Peyer's patch (tissue), 4 donors: ENCODE measurements at regions not wholly inside any gene's neighbourhood (a gene's known extent, or its start where the extent isn't known, plus 50 kb on each side); places are given as distances from the start of the nearest gene placed in this dataset.

Experiments used
- POLR2A ChIP-seq, 2 donors: fragments of 450-650 bp; IDR thresholded peaks; one replicate each; pipeline ENCODE4 v1.5.1; 2017; ENCODE audit warnings: antibody characterized with exemption in 2 of 2, mild to moderate bottlenecking in 2 of 2, moderate library complexity in 2 of 2
- TF ChIP-seq, protein P1 (sequence below), 6 experiments: fragments of 450-650 bp in 4 of 6; fragments of 200-600 bp in 2 of 6; sonication (generic) in 1 of 6; IDR thresholded peaks; one replicate each; pipeline ENCODE4 v1.5.1; 2017 to 2019; ENCODE audit warnings: antibody characterized with exemption in 6 of 6, mild to moderate bottlenecking in 3 of 6, moderate library complexity in 1 of 6

DNA sequence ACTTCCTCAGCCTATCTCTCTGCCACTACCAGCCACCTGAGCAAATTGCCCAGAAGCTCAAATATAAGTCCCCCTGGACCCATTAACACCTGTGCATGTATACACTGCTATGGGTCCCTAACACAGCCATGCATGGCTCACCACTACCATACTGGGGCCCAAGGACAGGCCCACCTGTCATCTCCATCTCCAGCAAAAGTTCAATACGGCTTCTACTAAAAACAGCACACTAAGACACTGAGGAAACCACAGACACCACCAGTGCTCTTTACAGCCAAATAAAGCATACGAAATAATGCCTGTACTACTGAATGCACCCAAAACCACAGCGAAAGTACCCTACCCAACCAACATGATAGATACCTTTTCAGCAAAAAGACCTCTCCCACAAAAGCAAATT, 85.6 kb upstream of the GHR start:
- TF ChIP-seq, protein P1, sequence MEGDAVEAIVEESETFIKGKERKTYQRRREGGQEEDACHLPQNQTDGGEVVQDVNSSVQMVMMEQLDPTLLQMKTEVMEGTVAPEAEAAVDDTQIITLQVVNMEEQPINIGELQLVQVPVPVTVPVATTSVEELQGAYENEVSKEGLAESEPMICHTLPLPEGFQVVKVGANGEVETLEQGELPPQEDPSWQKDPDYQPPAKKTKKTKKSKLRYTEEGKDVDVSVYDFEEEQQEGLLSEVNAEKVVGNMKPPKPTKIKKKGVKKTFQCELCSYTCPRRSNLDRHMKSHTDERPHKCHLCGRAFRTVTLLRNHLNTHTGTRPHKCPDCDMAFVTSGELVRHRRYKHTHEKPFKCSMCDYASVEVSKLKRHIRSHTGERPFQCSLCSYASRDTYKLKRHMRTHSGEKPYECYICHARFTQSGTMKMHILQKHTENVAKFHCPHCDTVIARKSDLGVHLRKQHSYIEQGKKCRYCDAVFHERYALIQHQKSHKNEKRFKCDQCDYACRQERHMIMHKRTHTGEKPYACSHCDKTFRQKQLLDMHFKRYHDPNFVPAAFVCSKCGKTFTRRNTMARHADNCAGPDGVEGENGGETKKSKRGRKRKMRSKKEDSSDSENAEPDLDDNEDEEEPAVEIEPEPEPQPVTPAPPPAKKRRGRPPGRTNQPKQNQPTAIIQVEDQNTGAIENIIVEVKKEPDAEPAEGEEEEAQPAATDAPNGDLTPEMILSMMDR (IDR thresholded peaks at IDR 0.05), result no peak
- no peak for TF ChIP-seq POLR2A (IDR thresholded peaks at IDR 0.05)
